ENCODE measurements at regions not wholly inside any gene's neighbourhood (a gene's known extent, or its start where the extent isn't known, plus 50 kb on each side); places are given as distances from the start of the nearest gene placed in this dataset.

DNA sequence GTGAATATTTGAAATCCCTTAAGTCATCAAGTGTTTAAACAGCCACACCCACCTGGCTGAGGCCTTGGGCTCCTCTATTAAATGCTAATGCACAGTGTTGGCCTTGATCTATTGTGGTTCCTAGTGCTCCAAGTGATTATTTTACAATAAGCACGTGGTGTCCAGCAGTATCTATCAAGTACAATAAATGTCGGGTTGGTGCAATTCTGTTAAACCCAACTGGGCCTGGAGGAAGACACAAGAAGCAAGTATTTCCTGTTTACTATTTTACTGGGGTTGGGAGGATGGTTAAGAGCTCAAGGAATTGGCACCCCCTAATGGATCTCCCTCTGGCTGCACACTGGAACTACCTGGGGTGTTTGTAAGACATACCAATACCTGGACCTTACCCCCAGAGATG lies 72.1 kb upstream of the HNF1B start:
- no peak for TF ChIP-seq CTCF (IDR thresholded peaks at IDR 0.05)
- no peak for TF ChIP-seq POLR2A (IDR thresholded peaks at IDR 0.05)

Measured in uterus (tissue), 2 donors.